GM10266 (cell line): ENCODE measurements at regions not wholly inside any gene's neighbourhood (a gene's known extent, or its start where the extent isn't known, plus 50 kb on each side); places are given as distances from the start of the nearest gene placed in this dataset.

Source experiments
- DNase-seq: peaks from one replicate; pipeline ENCODE4 v3.0.0; 2012; ENCODE audit errors: extremely low spot score
- TF ChIP-seq, protein P1 (sequence below): IDR thresholded peaks from 2 replicates; pipeline ENCODE4 v1.5.1; 2012; ENCODE audit warnings: mild to moderate bottlenecking, low read depth; ENCODE audit not compliant: control insufficient read depth, insufficient read depth; ENCODE audit errors: missing control alignments

DNA sequence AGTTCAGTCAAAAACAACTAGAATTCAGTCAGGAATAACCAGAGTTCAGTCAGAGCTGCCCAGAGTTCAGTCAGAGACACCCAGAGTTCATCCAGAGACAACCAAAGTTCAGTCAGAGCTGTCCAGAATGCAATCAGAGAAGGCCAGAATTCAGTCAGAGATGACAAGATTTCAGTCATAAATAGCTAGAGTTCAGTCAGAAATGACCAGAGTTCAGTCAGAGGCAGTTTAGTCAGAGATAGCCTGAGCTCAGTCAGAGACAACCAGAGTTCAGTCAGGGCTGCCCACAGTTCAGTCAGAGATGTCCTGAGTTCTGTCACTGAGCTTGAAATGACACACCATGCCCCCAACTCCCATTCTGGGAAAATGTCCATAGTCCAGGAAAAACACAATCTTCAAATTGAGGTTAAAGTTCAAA is 1102.8 kb downstream of the BCL11B start:
- DNase-seq: no peak
- TF ChIP-seq, protein P1, sequence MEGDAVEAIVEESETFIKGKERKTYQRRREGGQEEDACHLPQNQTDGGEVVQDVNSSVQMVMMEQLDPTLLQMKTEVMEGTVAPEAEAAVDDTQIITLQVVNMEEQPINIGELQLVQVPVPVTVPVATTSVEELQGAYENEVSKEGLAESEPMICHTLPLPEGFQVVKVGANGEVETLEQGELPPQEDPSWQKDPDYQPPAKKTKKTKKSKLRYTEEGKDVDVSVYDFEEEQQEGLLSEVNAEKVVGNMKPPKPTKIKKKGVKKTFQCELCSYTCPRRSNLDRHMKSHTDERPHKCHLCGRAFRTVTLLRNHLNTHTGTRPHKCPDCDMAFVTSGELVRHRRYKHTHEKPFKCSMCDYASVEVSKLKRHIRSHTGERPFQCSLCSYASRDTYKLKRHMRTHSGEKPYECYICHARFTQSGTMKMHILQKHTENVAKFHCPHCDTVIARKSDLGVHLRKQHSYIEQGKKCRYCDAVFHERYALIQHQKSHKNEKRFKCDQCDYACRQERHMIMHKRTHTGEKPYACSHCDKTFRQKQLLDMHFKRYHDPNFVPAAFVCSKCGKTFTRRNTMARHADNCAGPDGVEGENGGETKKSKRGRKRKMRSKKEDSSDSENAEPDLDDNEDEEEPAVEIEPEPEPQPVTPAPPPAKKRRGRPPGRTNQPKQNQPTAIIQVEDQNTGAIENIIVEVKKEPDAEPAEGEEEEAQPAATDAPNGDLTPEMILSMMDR: no peak

DNA sequence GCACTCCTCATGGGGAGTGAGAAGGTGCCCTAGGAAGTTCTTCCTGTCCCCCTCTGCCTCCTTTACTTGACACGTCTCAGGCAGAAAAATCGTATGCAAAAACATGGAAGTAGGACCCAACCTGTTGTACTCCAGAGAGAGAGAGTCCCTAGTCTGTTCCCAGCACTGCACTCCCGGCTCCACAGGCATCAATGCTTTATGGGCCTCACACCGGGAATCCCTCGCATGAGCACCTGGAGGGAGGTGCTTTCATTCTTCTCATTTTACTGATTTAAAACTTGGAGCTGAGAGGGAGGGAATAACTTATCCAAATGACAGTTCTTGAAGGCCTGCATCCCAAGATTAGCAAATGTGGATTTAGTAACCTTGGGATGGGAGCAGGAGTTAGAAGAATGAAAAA is 1101.4 kb downstream of the BCL11B start:
- TF ChIP-seq, protein P1: no peak

DNA sequence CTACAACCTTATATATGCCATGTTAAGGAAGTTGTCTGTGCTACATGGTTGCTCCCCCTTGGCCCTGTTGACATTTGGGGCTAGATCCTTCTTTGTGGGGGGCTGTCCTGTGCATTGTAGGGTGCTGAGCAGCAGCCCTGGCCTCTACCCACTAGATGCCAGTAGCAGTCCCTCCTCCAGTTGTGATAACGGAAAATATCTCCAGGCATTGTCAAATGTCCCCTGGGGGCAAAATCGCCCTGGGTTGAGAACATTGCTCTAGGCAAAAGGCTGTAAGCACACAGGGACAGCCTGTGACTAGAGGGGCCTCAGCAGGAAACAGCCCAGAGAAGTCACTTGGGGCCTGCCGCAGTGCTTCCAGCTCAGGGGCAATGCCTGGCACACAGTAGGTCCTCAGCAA is 1100.3 kb downstream of the BCL11B start:
- DNase-seq: no peak
- TF ChIP-seq, protein P1: no peak

More for the DNA sequence above, 1101.4 kb downstream of the BCL11B start:
- DNase-seq: no peak

DNA sequence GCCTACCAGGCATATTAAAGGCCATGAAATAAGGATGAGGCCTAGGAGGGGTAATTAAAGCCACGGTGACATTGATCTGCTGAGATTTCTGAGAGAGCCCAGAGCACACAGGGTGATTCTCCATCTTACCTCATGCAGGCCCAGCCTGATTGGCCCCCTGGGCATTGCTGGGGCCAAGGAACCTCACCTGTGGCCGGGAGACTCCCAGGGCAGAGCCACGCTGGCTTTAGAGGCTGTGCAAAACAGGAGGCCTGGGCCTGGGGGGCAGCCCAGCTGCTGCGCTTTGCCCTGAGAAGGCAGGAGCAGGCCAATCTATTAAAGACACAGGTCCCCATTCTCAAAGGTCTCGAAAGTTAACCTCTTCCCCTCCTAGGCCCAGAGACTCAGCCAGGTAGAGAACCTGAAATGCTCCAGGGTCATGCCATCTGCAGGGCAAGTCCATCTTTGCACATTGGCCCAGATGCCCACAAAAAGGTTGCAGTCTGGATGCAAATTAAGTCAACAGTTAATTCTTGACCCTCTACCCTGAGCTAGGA is 1099.7 kb downstream of the BCL11B start:
- TF ChIP-seq, protein P1: no peak
- DNase-seq: no peak

DNA sequence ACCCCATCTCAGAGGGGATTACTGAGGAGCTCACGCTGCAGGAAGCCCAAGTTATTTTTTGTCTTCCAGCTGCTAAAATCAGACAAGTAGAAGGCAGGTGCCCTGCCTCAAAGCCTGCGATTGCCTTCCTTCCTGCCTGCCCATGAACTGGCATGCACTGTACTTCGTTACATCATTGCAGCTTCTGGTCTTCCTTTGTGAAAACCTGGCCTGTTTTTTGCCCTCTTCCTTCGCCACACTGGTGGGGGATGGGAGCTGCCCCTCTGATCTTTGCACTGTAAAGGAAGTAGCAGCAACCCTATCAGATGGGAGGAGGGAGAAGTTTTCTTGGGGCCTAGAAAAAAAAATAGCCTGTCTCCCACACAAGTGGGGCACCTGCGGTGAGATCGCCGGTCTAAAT is 1098.7 kb downstream of the BCL11B start:
- TF ChIP-seq, protein P1: no peak
- DNase-seq: no peak

DNA sequence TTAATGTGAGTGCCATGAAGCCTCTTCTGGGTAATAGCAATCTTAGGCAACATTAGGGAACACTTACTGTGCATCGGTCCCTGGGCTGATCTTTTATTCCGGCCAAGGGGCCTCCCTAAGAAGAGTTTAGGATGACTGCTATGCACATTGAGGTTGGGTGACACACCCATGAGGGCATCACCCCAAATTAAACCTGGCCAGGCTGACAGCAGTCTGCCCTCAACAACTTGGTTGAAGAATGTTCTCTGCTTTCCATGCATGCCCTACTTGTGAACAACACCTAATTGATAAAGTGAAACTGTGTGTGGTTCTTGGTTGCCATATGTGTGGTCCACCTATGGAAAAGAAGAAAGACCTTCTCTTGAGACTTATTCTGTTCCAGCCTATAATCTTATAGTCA is 1098.0 kb downstream of the BCL11B start:
- TF ChIP-seq, protein P1: no peak
- no peak for DNase-seq

DNA sequence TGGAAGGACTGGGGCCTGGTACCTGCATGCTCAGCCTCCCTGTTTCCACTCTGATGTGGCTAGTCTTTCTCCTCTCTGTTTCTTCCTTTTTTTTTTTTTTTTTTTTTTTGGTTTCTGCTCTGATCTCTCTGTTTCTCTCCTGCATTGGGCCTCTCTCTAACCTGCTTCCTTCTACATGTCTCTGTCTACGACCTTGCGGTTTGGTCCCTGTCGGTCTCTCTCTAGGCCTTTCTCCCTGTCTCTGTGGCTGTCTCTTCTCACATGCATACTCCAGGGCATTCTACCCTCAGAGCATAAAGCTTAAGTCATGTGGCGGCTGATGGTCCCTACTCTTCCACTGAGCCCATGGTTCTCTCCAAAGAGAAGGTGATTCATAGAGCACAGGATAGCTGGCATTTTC is 1096.6 kb downstream of the BCL11B start:
- TF ChIP-seq, protein P1: no peak
- no peak for DNase-seq
